GM23338 (cell line): ENCODE measurements at regions not wholly inside any gene's neighbourhood (a gene's known extent, or its start where the extent isn't known, plus 50 kb on each side); places are given as distances from the start of the nearest gene placed in this dataset.
A peak's percentile ranks its signal among the peaks of the same experiment; 100 is the strongest.
"Not testable (repeated sequence)": the region's sequence is repeated elsewhere in the genome, so short reads cannot be mapped to it uniquely, and the experiment has no call there.

Experiments
- ATAC-seq: fragments of 200-7000 bp; cut with Tn5 transposase; 3 replicates; pipeline ENCODE4 v1.9.1; 2020
- DNase-seq: peaks from one replicate; pipeline ENCODE4 v3.0.0-alpha.2; 2015; ENCODE audit warnings: low spot score
- H2AFZ ChIP-seq: fragments of 200-600 bp; sonication (generic); 2 replicates; pipeline ENCODE4 v1.8.0; 2016; ENCODE audit warnings: antibody characterized with exemption, mild to moderate bottlenecking, moderate library complexity
- H3F3A ChIP-seq: fragments of 200-600 bp; sonication (generic); replicated peaks from 2 replicates; pipeline ENCODE4 v1.8.0; 2017; ENCODE audit warnings: antibody characterized with exemption, mixed run types, low read depth
- H3K27ac ChIP-seq: fragments of 200-600 bp; sonication (generic); 2 replicates; pipeline ENCODE4 v1.6.1; 2016; ENCODE audit warnings: low read depth
- H3K27me3 ChIP-seq: fragments of 200-600 bp; sonication (generic); 2 replicates; pipeline ENCODE4 v1.8.0; 2016; ENCODE audit warnings: mild to moderate bottlenecking, mixed run types, moderate library complexity; ENCODE audit not compliant: insufficient read depth
- H3K36me3 ChIP-seq: fragments of 200-600 bp; sonication (generic); 2 replicates; pipeline ENCODE4 v1.8.0; 2016; ENCODE audit warnings: mild to moderate bottlenecking; ENCODE audit not compliant: insufficient read depth
- H3K4me1 ChIP-seq: fragments of 200-600 bp; sonication (generic); 2 replicates; pipeline ENCODE4 v1.8.0; 2016; ENCODE audit warnings: mild to moderate bottlenecking, moderate library complexity; ENCODE audit not compliant: insufficient read depth
- H3K4me2 ChIP-seq: fragments of 200-600 bp; sonication (generic); 2 replicates; pipeline ENCODE4 v1.7.1; 2017; ENCODE audit warnings: mixed run types
- H3K4me3 ChIP-seq: fragments of 200-600 bp; sonication (generic); 2 replicates; pipeline ENCODE4 v1.6.1; 2016; ENCODE audit warnings: mixed run types
- H3K79me2 ChIP-seq: fragments of 200-600 bp; sonication (generic); replicated peaks from 2 replicates; pipeline ENCODE4 v1.8.0; 2017; ENCODE audit warnings: mild to moderate bottlenecking; ENCODE audit not compliant: insufficient read depth
- H3K9me2 ChIP-seq: fragments of 200-600 bp; sonication (generic); 2 replicates; pipeline ENCODE4 v1.8.0; 2017; ENCODE audit not compliant: insufficient read depth
- H4K20me1 ChIP-seq: fragments of 200-600 bp; sonication (generic); replicated peaks from 2 replicates; pipeline ENCODE4 v1.8.0; 2017; ENCODE audit warnings: mild to moderate bottlenecking; ENCODE audit not compliant: insufficient read depth
- H3K27ac Mint-ChIP-seq: 2 replicates; pipeline ENCODE4 v1.8.0; 2020; ENCODE audit warnings: inconsistent platforms, mild to moderate bottlenecking, moderate library complexity, mixed read lengths
- H3K27me3 Mint-ChIP-seq: 3 replicates; pipeline ENCODE4 v1.8.0; 2022; ENCODE audit warnings: low read depth, mild to moderate bottlenecking, moderate library complexity, mixed read lengths, inconsistent platforms; ENCODE audit not compliant: insufficient read depth, poor library complexity
- H3K36me3 Mint-ChIP-seq: 3 replicates; pipeline ENCODE4 v1.8.0; 2021; ENCODE audit warnings: low read depth, mild to moderate bottlenecking, inconsistent platforms, moderate library complexity, mixed read lengths
- H3K4me1 Mint-ChIP-seq: 3 replicates; pipeline ENCODE4 v1.8.0; 2020; ENCODE audit warnings: mild to moderate bottlenecking, inconsistent platforms, mixed read lengths
- H3K4me3 Mint-ChIP-seq: 3 replicates; pipeline ENCODE4 v1.8.0; 2021; ENCODE audit warnings: moderate library complexity, mild to moderate bottlenecking, inconsistent platforms, mixed read lengths
- H3K9me3 Mint-ChIP-seq: 3 replicates; pipeline ENCODE4 v1.8.0; 2020; ENCODE audit warnings: moderate library complexity, mild to moderate bottlenecking, inconsistent platforms, mixed read lengths
- CREB1 ChIP-seq: fragments of 250-450 bp; sonication (Bioruptor Pico); IDR thresholded peaks from 2 replicates; pipeline ENCODE4 v1.5.0; 2020; ENCODE audit warnings: low read depth, mild to moderate bottlenecking, moderate library complexity
- CTCF ChIP-seq, 2 experiments: fragments of 200-600 bp in 1 of 2; sonication (generic) in 1 of 2; conservative IDR thresholded peaks; 2 replicates each; pipeline versions ENCODE4 v1.5.1 to v1.6.1; 2016 to 2017; ENCODE audit warnings: antibody characterized with exemption in 2 of 2, low read depth in 2 of 2, mild to moderate bottlenecking in 2 of 2, moderate library complexity in 1 of 2
- ETS1 ChIP-seq: IDR thresholded peaks from 2 replicates; pipeline ENCODE4 v1.6.1; 2016; ENCODE audit warnings: antibody characterized with exemption
- EZH2 ChIP-seq: fragments of 200-600 bp; sonication (generic); IDR thresholded peaks from one replicate; pipeline ENCODE4 v1.8.0; 2017; ENCODE audit warnings: antibody characterized with exemption, mild to moderate bottlenecking, low read depth; ENCODE audit not compliant: unreplicated experiment
- EZH2phosphoT487 ChIP-seq: fragments of 200-600 bp; sonication (generic); IDR thresholded peaks from one replicate; pipeline ENCODE4 v1.8.1; 2018; ENCODE audit warnings: antibody characterized with exemption; ENCODE audit not compliant: unreplicated experiment
- JUNB ChIP-seq: IDR thresholded peaks from one replicate; pipeline ENCODE4 v1.6.1; 2016; ENCODE audit warnings: antibody characterized with exemption; ENCODE audit not compliant: unreplicated experiment
- NANOG ChIP-seq: IDR thresholded peaks from 2 replicates; pipeline ENCODE4 v1.6.1; 2016; ENCODE audit warnings: antibody characterized with exemption, borderline replicate concordance
- POLR2AphosphoS5 ChIP-seq: IDR thresholded peaks from 2 replicates; pipeline ENCODE4 v1.6.1; 2016; ENCODE audit warnings: antibody characterized with exemption, low read depth
- REST ChIP-seq: IDR thresholded peaks from one replicate; pipeline ENCODE4 v1.6.1; 2018; ENCODE audit warnings: antibody characterized with exemption; ENCODE audit not compliant: unreplicated experiment
- STAT1 ChIP-seq: IDR thresholded peaks from one replicate; pipeline ENCODE4 v1.6.1; 2016; ENCODE audit warnings: antibody characterized with exemption; ENCODE audit not compliant: unreplicated experiment
- ZNF114 ChIP-seq: fragments of 250-450 bp; sonication (Bioruptor Pico); IDR thresholded peaks from 2 replicates; pipeline ENCODE4 v1.5.0; 2020; ENCODE audit warnings: mild to moderate bottlenecking, moderate library complexity
- ZNF331 ChIP-seq: fragments of 250-450 bp; sonication (Bioruptor Pico); IDR thresholded peaks from 2 replicates; pipeline ENCODE4 v1.5.0; 2020; ENCODE audit warnings: low read depth, mild to moderate bottlenecking, moderate library complexity

- Histone ChIP-seq H2AFZ (no peak overlapping the region), H3K27ac (no peak overlapping the region), H3K4me1 (no peaks in the 10 kb centered on the region), H3K79me2 (no peaks in the 10 kb centered on the region), H3K9me2 (peaks cover 9% of the 10 kb centered on the region; the same call in 1 of the 2 replicates), H3K27me3 (no peaks in the 10 kb centered on the region), H3F3A (no peaks in the 10 kb centered on the region), H3K4me3 (no peak overlapping the region), H3K4me2 (no peak overlapping the region), H4K20me1 (no peaks in the 10 kb centered on the region), H3K36me3 (no peaks in the 10 kb centered on the region)
- TF ChIP-seq EZH2: no peak
- no peak for TF ChIP-seq STAT1
- no peak for TF ChIP-seq NANOG
- TF ChIP-seq ZNF114 (CRISPR knock-in tag): no peak
- TF ChIP-seq EZH2phosphoT487: no peak
- TF ChIP-seq CREB1: no peak
- no peak for TF ChIP-seq POLR2AphosphoS5
- no peak for TF ChIP-seq JUNB
- no peak for TF ChIP-seq ZNF331 (CRISPR knock-in tag)
- Mint-ChIP-seq H3K9me3 (no peaks in the 10 kb centered on the region), H3K36me3 (no peaks in the 10 kb centered on the region), H3K4me1 (no peaks in the 10 kb centered on the region), H3K27ac (no peak overlapping the region), H3K4me3 (no peak overlapping the region), H3K27me3 (no peaks in the 10 kb centered on the region)
- ATAC-seq: no peak
- DNase-seq: no peak
Observed at GRCh38 chr5:15283076-15283475, 216.9 kb upstream of the FBXL7 start.

- H3K27me3 Mint-ChIP-seq: no peaks in the 10 kb centered on the region
- Histone ChIP-seq H3K27me3 (no peaks in the 10 kb centered on the region), H3K27ac (no peak overlapping the region), H4K20me1 (no peaks in the 10 kb centered on the region), H2AFZ (no peak overlapping the region), H3K36me3 (no peaks in the 10 kb centered on the region), H3K4me3 (no peak overlapping the region), H3F3A (no peaks in the 10 kb centered on the region), H3K9me2 (peaks cover 9% of the 10 kb centered on the region; the same call in 1 of the 2 replicates), H3K79me2 (no peaks in the 10 kb centered on the region), H3K4me1 (no peaks in the 10 kb centered on the region), H3K4me2 (no peak overlapping the region)
- ATAC-seq (no peak), DNase-seq (no peak)
- H3K36me3 Mint-ChIP-seq: no peaks in the 10 kb centered on the region
- no peak for TF ChIP-seq ZNF331 (CRISPR knock-in tag)
- no peak for TF ChIP-seq CREB1
- TF ChIP-seq REST: no peak
- no peak for TF ChIP-seq EZH2phosphoT487
- TF ChIP-seq ETS1: no peak
- no peak for TF ChIP-seq CTCF (conservative IDR thresholded peaks at IDR 0.05; ENCODE audit: low read depth in 2 of 2)
- no peak for TF ChIP-seq POLR2AphosphoS5
- H3K27ac Mint-ChIP-seq: no peak overlapping the region
- no peaks in the 10 kb centered on the region for H3K4me1 Mint-ChIP-seq
- H3K4me3 Mint-ChIP-seq: no peak overlapping the region
- no peaks in the 10 kb centered on the region for H3K9me3 Mint-ChIP-seq
Observed at GRCh38 chr5:15282611-15283010, 217.4 kb upstream of the FBXL7 start.

GRCh38 chr5:15271596-15271995 lies 228.4 kb upstream of the FBXL7 start:
- not testable (repeated sequence) for H3K27me3 ChIP-seq, H3K36me3 Mint-ChIP-seq, H3K36me3 ChIP-seq, H3F3A ChIP-seq, H3K4me1 ChIP-seq, H3K4me3 Mint-ChIP-seq, H4K20me1 ChIP-seq, H3K27ac Mint-ChIP-seq, H3K27ac ChIP-seq, H3K4me3 ChIP-seq, DNase-seq, H3K79me2 ChIP-seq, H3K27me3 Mint-ChIP-seq, H3K9me3 Mint-ChIP-seq, ATAC-seq, H3K9me2 ChIP-seq
- Histone ChIP-seq H2AFZ (peak overlapping the region; percentile 69; the same call in 1 of the 2 replicates), H3K4me2 (peak overlapping the region; percentile 60)
- peaks cover 13% of the 10 kb centered on the region for H3K4me1 Mint-ChIP-seq
